Liver (tissue), 8 donors: ENCODE measurements at regions not wholly inside any gene's neighbourhood (a gene's known extent, or its start where the extent isn't known, plus 50 kb on each side); places are given as distances from the start of the nearest gene placed in this dataset.

ENCODE experiments used
- DNase-seq: peaks from one replicate; pipeline ENCODE4 v3.0.0-alpha.2; 2017; ENCODE audit warnings: low spot score
- H3K27ac ChIP-seq, 2 donors: one replicate each; pipeline ENCODE4 v1.7.0; 2013; ENCODE audit warnings: inconsistent platforms in 2 of 2, low read length in 2 of 2, control low read depth in 1 of 2, low read depth in 1 of 2, mild to moderate bottlenecking in 1 of 2
- H3K27me3 ChIP-seq, 4 donors: one replicate each; pipeline versions ENCODE4 v1.6.1 to v1.7.0; 2013; ENCODE audit warnings: low read length in 3 of 4, inconsistent platforms in 1 of 4, mild to moderate bottlenecking in 1 of 4, moderate library complexity in 1 of 4; ENCODE audit not compliant: control insufficient read depth in 4 of 4, insufficient read depth in 4 of 4
- H3K36me3 ChIP-seq, 4 donors: one replicate each; pipeline versions ENCODE4 v1.6.1 to v1.7.0; 2013; ENCODE audit warnings: low read length in 3 of 4, mild to moderate bottlenecking in 3 of 4, low read depth in 1 of 4, moderate library complexity in 1 of 4; ENCODE audit not compliant: control insufficient read depth in 4 of 4, insufficient read depth in 3 of 4
- H3K4me1 ChIP-seq, 4 donors: one replicate each; pipeline versions ENCODE4 v1.6.1 to v1.7.0; 2013; ENCODE audit warnings: low read length in 3 of 4, mild to moderate bottlenecking in 3 of 4, moderate library complexity in 1 of 4; ENCODE audit not compliant: control insufficient read depth in 4 of 4, insufficient read depth in 4 of 4
- H3K4me3 ChIP-seq, 3 donors: one replicate each; pipeline versions ENCODE4 v1.6.1 to v1.7.0; 2013; ENCODE audit warnings: low read length in 3 of 3, control low read depth in 1 of 3, low read depth in 1 of 3, mild to moderate bottlenecking in 1 of 3
- H3K9ac ChIP-seq, 2 donors: one replicate each; pipeline ENCODE4 v1.7.0; 2013; ENCODE audit warnings: low read length in 2 of 2, mild to moderate bottlenecking in 2 of 2, moderate library complexity in 2 of 2, control low read depth in 1 of 2, low read depth in 1 of 2
- H3K9me3 ChIP-seq, 4 donors: one replicate each; pipeline versions ENCODE4 v1.6.1 to v1.7.0; 2013; ENCODE audit warnings: low read length in 3 of 4; ENCODE audit not compliant: control insufficient read depth in 4 of 4
- ATF3 ChIP-seq: IDR thresholded peaks from 2 replicates; pipeline ENCODE4 v1.6.1; 2016; ENCODE audit warnings: antibody characterized with exemption
- FOXA2 ChIP-seq: IDR thresholded peaks from 2 replicates; pipeline ENCODE4 v1.6.1; 2016; ENCODE audit warnings: antibody characterized with exemption
- HNF4A ChIP-seq, 2 donors: conservative IDR thresholded peaks; 2 replicates each; pipeline ENCODE4 v1.6.1; 2016; ENCODE audit warnings: antibody characterized with exemption in 2 of 2, mild to moderate bottlenecking in 2 of 2
- MAX ChIP-seq: IDR thresholded peaks from 2 replicates; pipeline ENCODE4 v1.6.1; 2016; ENCODE audit warnings: antibody characterized with exemption
- NR2F2 ChIP-seq: IDR thresholded peaks from 2 replicates; pipeline ENCODE4 v1.6.1; 2016; ENCODE audit warnings: antibody characterized with exemption
- REST ChIP-seq: IDR thresholded peaks from 2 replicates; pipeline ENCODE4 v1.6.1; 2016; ENCODE audit warnings: antibody characterized with exemption, mild to moderate bottlenecking
- RXRA ChIP-seq, 2 donors: IDR thresholded peaks; 2 replicates each; pipeline ENCODE4 v1.6.1; 2017 to 2018; ENCODE audit warnings: antibody characterized with exemption in 2 of 2, mild to moderate bottlenecking in 1 of 2
- SP1 ChIP-seq: IDR thresholded peaks from 2 replicates; pipeline ENCODE4 v1.6.1; 2018; ENCODE audit warnings: antibody characterized with exemption, mild to moderate bottlenecking
- TAF1 ChIP-seq: conservative IDR thresholded peaks from 2 replicates; pipeline ENCODE4 v1.6.1; 2016; ENCODE audit warnings: antibody characterized with exemption, mild to moderate bottlenecking
- WGBS: extraction: QIAGEN DNeasy Blood & Tissue Kit; methylation state at CpG from one replicate; pipeline ENCODE4 v1.1.7; 2013; 5-methylcytosine and 5-hydroxymethylcytosine counted together
- TF ChIP-seq, protein P1 (sequence below): IDR thresholded peaks from 2 replicates; pipeline ENCODE4 v1.6.1; 2016; ENCODE audit warnings: antibody characterized with exemption
- TF ChIP-seq, protein P2 (sequence below): fragments of 150-350 bp; IDR thresholded peaks from 2 replicates; pipeline ENCODE4 v1.5.1; 2017; ENCODE audit warnings: improper control_type of control experiment, low read depth, low read length; ENCODE audit not compliant: missing input control
- donor health status: healthy.
- donor health status: healthy.
- donor health status: healthy.
- donor health status: healthy.
- donor health status: healthy.

- no peak for DNase-seq
- WGBS: 88% methylated on average over 3 of the region's 3 CpGs
- H3K9me3 ChIP-seq: no peaks in the 10 kb centered on the region
- H3K27ac ChIP-seq: no peak overlapping the region
- H3K27me3 ChIP-seq: no peaks in the 10 kb centered on the region
- TF ChIP-seq, protein P1, sequence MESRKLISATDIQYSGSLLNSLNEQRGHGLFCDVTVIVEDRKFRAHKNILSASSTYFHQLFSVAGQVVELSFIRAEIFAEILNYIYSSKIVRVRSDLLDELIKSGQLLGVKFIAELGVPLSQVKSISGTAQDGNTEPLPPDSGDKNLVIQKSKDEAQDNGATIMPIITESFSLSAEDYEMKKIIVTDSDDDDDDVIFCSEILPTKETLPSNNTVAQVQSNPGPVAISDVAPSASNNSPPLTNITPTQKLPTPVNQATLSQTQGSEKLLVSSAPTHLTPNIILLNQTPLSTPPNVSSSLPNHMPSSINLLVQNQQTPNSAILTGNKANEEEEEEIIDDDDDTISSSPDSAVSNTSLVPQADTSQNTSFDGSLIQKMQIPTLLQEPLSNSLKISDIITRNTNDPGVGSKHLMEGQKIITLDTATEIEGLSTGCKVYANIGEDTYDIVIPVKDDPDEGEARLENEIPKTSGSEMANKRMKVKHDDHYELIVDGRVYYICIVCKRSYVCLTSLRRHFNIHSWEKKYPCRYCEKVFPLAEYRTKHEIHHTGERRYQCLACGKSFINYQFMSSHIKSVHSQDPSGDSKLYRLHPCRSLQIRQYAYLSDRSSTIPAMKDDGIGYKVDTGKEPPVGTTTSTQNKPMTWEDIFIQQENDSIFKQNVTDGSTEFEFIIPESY: no peak
- no peak overlapping the region for H3K9ac ChIP-seq
- H3K4me3 ChIP-seq: no peak overlapping the region
- no peaks in the 10 kb centered on the region for H3K4me1 ChIP-seq
- H3K36me3 ChIP-seq: no peaks in the 10 kb centered on the region
Observed at GRCh38 chr10:6787718-6788117, 207.6 kb upstream of the PRKCQ start.

DNA sequence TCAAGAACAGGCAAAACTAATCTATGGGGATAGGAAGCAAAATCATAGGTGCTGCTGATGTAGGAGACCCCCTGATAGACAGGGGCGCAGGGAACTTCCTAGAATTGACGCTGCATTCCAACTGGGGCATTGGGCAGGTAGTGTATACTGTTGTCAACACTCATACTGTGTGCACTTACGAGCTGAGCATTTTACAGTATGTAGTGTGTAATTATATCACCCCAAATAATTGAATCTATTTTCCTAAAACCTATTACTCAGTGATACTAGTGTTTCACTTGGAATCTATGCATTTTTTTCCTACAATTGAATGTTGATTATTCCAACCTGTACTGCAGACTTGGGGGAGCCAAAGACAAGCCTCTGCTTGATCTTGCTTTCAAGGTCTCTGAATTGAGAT is 207.0 kb upstream of the PRKCQ start:
- WGBS: 84% methylated on average over 3 of the region's 3 CpGs
- Histone ChIP-seq H3K9ac (no peak overlapping the region), H3K27ac (no peak overlapping the region), H3K4me1 (no peaks in the 10 kb centered on the region), H3K4me3 (no peak overlapping the region), H3K9me3 (no peaks in the 10 kb centered on the region), H3K27me3 (no peaks in the 10 kb centered on the region), H3K36me3 (no peaks in the 10 kb centered on the region)
- DNase-seq: no peak
- TF ChIP-seq HNF4A (conservative IDR thresholded peaks at IDR 0.05): no peak
- TF ChIP-seq NR2F2: no peak
- no peak for TF ChIP-seq TAF1
- TF ChIP-seq FOXA2: no peak
- TF ChIP-seq MAX: no peak
- TF ChIP-seq RXRA (IDR thresholded peaks at IDR 0.05): no peak
- TF ChIP-seq SP1: no peak
- no peak for TF ChIP-seq REST
- TF ChIP-seq, protein P1: no peak
- TF ChIP-seq, protein P2, sequence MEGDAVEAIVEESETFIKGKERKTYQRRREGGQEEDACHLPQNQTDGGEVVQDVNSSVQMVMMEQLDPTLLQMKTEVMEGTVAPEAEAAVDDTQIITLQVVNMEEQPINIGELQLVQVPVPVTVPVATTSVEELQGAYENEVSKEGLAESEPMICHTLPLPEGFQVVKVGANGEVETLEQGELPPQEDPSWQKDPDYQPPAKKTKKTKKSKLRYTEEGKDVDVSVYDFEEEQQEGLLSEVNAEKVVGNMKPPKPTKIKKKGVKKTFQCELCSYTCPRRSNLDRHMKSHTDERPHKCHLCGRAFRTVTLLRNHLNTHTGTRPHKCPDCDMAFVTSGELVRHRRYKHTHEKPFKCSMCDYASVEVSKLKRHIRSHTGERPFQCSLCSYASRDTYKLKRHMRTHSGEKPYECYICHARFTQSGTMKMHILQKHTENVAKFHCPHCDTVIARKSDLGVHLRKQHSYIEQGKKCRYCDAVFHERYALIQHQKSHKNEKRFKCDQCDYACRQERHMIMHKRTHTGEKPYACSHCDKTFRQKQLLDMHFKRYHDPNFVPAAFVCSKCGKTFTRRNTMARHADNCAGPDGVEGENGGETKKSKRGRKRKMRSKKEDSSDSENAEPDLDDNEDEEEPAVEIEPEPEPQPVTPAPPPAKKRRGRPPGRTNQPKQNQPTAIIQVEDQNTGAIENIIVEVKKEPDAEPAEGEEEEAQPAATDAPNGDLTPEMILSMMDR: no peak
- no peak for TF ChIP-seq ATF3
